Testis (tissue), 2 donors: ENCODE measurements at regions not wholly inside any gene's neighbourhood (a gene's known extent, or its start where the extent isn't known, plus 50 kb on each side); places are given as distances from the start of the nearest gene placed in this dataset.

Source experiments
- DNase-seq: peaks from one replicate; pipeline ENCODE4 v3.0.0-alpha.2; 2019
- H3K27ac ChIP-seq, 2 donors: fragments of 200-600 bp; sonication (generic); one replicate each; pipeline ENCODE4 v1.5.1; 2019
- H3K27me3 ChIP-seq: fragments of 200-600 bp; sonication (generic); one replicate; pipeline ENCODE4 v1.5.1; 2019
- H3K36me3 ChIP-seq: fragments of 200-600 bp; sonication (generic); one replicate; pipeline ENCODE4 v1.5.1; 2017; ENCODE audit warnings: low read depth; ENCODE audit errors: missing control alignments
- H3K4me1 ChIP-seq: fragments of 200-600 bp; sonication (generic); one replicate; pipeline ENCODE4 v1.5.1; 2019
- H3K4me3 ChIP-seq, 2 donors: fragments of 200-600 bp; sonication (generic); one replicate each; pipeline ENCODE4 v1.5.1; 2017 to 2019
- H3K9me3 ChIP-seq: fragments of 200-600 bp; sonication (generic); one replicate; pipeline ENCODE4 v1.5.1; 2017
- CTCF ChIP-seq, 3 experiments: fragments of 450-650 bp in 2 of 3; fragments of 200-600 bp in 1 of 3; sonication (generic) in 1 of 3; IDR thresholded peaks; one replicate each; pipeline ENCODE4 v1.5.1; 2016 to 2019; ENCODE audit warnings: antibody characterized with exemption in 3 of 3, mild to moderate bottlenecking in 2 of 3, moderate library complexity in 1 of 3
- POLR2A ChIP-seq: fragments of 450-650 bp; IDR thresholded peaks from one replicate; pipeline ENCODE4 v1.6.1; 2017; ENCODE audit warnings: antibody characterized with exemption, mild to moderate bottlenecking, moderate library complexity
- WGBS, 2 donors: methylation state at CpG; one replicate each; pipeline ENCODE4 v1.1.5; 2018; 5-methylcytosine and 5-hydroxymethylcytosine counted together
- intact Hi-C: fragments of 100-400 bp; cut with DNase I; formaldehyde crosslinking; loops from one replicate; pipeline ENCODE4 v1.15.1; 2023; ENCODE audit warnings: low total_unique reads

- no peak overlapping the region for H3K4me3 ChIP-seq
- H3K4me1 ChIP-seq, result no peaks in the 10 kb centered on the region
- H3K9me3 ChIP-seq, result no peaks in the 10 kb centered on the region
- no peak for DNase-seq
- no peak overlapping the region for H3K27ac ChIP-seq
- H3K27me3 ChIP-seq, result no peaks in the 10 kb centered on the region
- no peaks in the 10 kb centered on the region for H3K36me3 ChIP-seq
- no peak for TF ChIP-seq CTCF (IDR thresholded peaks at IDR 0.05)
- TF ChIP-seq POLR2A, result no peak
- intact Hi-C loops, result no loop called here
Measured at GRCh38 chr5:67347821-67348220, 151.2 kb upstream of the CD180 start.

GRCh38 chr5:67346611-67347010, 150.0 kb upstream of the CD180 start:
- no peaks in the 10 kb centered on the region for H3K9me3 ChIP-seq
- H3K36me3 ChIP-seq, result no peaks in the 10 kb centered on the region
- no peak for DNase-seq
- 83 to 92% methylated on average over 2 of the region's 2 CpGs for WGBS, 2 donors
- H3K4me1 ChIP-seq, result no peaks in the 10 kb centered on the region
- H3K27ac ChIP-seq, result no peak overlapping the region
- no peak for TF ChIP-seq POLR2A
- no peak for TF ChIP-seq CTCF (IDR thresholded peaks at IDR 0.05)
- no peak overlapping the region for H3K4me3 ChIP-seq
- H3K27me3 ChIP-seq, result no peaks in the 10 kb centered on the region
- intact Hi-C loops, result no loop called here

- Histone ChIP-seq H3K36me3 (no peaks in the 10 kb centered on the region), H3K9me3 (no peaks in the 10 kb centered on the region), H3K27me3 (no peaks in the 10 kb centered on the region), H3K4me1 (no peaks in the 10 kb centered on the region), H3K27ac (no peak overlapping the region), H3K4me3 (no peak overlapping the region)
- intact Hi-C loops, result no loop called here
- 96 to 98% methylated on average over 2 of the region's 2 CpGs for WGBS, 2 donors
- no peak for DNase-seq
- TF ChIP-seq POLR2A, result no peak
- TF ChIP-seq CTCF (IDR thresholded peaks at IDR 0.05), result no peak
Measured at GRCh38 chr5:67344870-67345269, 148.3 kb upstream of the CD180 start.

- 87 to 96% methylated on average over 5 of the region's 5 CpGs for WGBS, 2 donors
- H3K27me3 ChIP-seq, result no peaks in the 10 kb centered on the region
- H3K27ac ChIP-seq, result no peak overlapping the region
- intact Hi-C loops, result no loop called here
- DNase-seq, result no peak
- TF ChIP-seq POLR2A (no peak), CTCF (IDR thresholded peaks at IDR 0.05) (no peak)
- H3K36me3 ChIP-seq, result no peaks in the 10 kb centered on the region
- H3K4me1 ChIP-seq, result no peaks in the 10 kb centered on the region
- H3K4me3 ChIP-seq, result no peak overlapping the region
- no peaks in the 10 kb centered on the region for H3K9me3 ChIP-seq
Measured at GRCh38 chr5:67343835-67344234, 147.2 kb upstream of the CD180 start.

GRCh38 chr5:67341478-67341877, 144.9 kb upstream of the CD180 start:
- DNase-seq, result no peak
- intact Hi-C loops, result no loop called here
- H3K4me1 ChIP-seq, result no peaks in the 10 kb centered on the region
- H3K4me3 ChIP-seq, result no peak overlapping the region
- H3K36me3 ChIP-seq, result no peaks in the 10 kb centered on the region
- WGBS, 2 donors, result 75 to 78% methylated on average over 2 of the region's 2 CpGs
- no peaks in the 10 kb centered on the region for H3K9me3 ChIP-seq
- H3K27me3 ChIP-seq, result no peaks in the 10 kb centered on the region
- TF ChIP-seq POLR2A (no peak), CTCF (IDR thresholded peaks at IDR 0.05) (no peak)
- H3K27ac ChIP-seq, result no peak overlapping the region
